ENCODE measurements at regions not wholly inside any gene's neighbourhood (a gene's known extent, or its start where the extent isn't known, plus 50 kb on each side); places are given as distances from the start of the nearest gene placed in this dataset.

DNA sequence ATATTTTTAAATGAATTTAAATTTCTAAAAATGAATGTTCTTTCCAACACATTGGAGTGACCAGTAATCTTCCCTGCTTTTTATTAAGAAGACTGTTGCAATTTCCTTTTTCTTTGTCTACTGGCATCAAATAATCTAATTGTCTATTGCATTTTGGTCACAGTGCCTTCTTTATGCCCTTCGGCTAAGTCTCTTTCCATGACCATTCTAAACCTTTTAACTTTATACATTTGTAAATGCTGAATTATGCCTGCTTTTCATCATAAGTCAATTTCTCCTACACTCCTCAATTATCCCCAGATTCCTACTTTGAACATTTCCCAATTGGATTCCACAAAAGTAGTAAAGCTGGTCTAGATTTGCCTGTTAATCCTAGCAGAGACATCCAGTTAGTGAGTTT, 69.1 kb upstream of the HSF2 start:
- H3K79me2 ChIP-seq (ENCODE audit: control insufficient read depth, low read length): no peaks in the 10 kb centered on the region
- no peaks in the 10 kb centered on the region for H3K9me3 ChIP-seq (ENCODE audit: control insufficient read depth, insufficient read depth, low read length)
- no peak overlapping the region for H3K4me2 ChIP-seq (ENCODE audit: low read length)
- H3K4me1 ChIP-seq (ENCODE audit: control insufficient read depth, low read length): no peaks in the 10 kb centered on the region
- H4K20me1 ChIP-seq (ENCODE audit: control insufficient read depth, insufficient read depth, low read depth, low read length): no peaks in the 10 kb centered on the region
- no peak overlapping the region for H3K27ac ChIP-seq (ENCODE audit: low read depth, low read length)
- H3K27me3 ChIP-seq (ENCODE audit: control insufficient read depth, low read length): no peaks in the 10 kb centered on the region
- no peaks in the 10 kb centered on the region for H3F3A ChIP-seq (ENCODE audit: control insufficient read depth, insufficient read depth)
- H3K9me2 ChIP-seq (replicated peaks; ENCODE audit: control insufficient read depth, low read length): no peaks in the 10 kb centered on the region
- H3K4me3 ChIP-seq (ENCODE audit: low read length): no peak overlapping the region
- no peaks in the 10 kb centered on the region for H3K36me3 ChIP-seq (ENCODE audit: control insufficient read depth, low read length)
- no peak for TF ChIP-seq EZH2phosphoT487 (IDR thresholded peaks at IDR 0.05; ENCODE audit: borderline replicate concordance, low read length)
- TF ChIP-seq, protein P1, sequence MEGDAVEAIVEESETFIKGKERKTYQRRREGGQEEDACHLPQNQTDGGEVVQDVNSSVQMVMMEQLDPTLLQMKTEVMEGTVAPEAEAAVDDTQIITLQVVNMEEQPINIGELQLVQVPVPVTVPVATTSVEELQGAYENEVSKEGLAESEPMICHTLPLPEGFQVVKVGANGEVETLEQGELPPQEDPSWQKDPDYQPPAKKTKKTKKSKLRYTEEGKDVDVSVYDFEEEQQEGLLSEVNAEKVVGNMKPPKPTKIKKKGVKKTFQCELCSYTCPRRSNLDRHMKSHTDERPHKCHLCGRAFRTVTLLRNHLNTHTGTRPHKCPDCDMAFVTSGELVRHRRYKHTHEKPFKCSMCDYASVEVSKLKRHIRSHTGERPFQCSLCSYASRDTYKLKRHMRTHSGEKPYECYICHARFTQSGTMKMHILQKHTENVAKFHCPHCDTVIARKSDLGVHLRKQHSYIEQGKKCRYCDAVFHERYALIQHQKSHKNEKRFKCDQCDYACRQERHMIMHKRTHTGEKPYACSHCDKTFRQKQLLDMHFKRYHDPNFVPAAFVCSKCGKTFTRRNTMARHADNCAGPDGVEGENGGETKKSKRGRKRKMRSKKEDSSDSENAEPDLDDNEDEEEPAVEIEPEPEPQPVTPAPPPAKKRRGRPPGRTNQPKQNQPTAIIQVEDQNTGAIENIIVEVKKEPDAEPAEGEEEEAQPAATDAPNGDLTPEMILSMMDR (IDR thresholded peaks at IDR 0.05; ENCODE audit: low read depth, low read length, poor library complexity, severe bottlenecking): no peak

DNA sequence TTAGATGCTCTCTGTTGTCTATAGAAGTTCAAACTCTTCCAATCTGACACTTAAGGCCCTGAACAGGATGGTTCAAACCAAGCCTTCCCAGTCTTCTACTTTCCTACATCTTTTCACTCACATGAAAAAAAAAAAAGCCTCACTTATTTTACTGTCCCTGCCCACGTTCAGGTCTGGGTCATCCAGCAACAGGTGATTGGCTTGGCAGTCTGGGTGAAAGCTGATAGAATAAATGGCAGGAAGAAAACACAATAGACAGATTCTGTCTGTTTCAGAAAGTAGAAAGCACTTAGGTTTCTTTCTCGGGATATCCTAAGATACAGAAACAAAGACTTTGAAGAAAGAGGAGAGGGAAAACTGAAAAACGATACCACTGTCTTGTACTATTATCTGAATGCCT, 61.8 kb upstream of the HSF2 start:
- TF ChIP-seq, protein P1 (IDR thresholded peaks at IDR 0.05; ENCODE audit: low read depth, low read length, poor library complexity, severe bottlenecking): no peak
- TF ChIP-seq EZH2phosphoT487 (IDR thresholded peaks at IDR 0.05; ENCODE audit: borderline replicate concordance, low read length): no peak
- H3F3A ChIP-seq (ENCODE audit: control insufficient read depth, insufficient read depth): no peaks in the 10 kb centered on the region
- no peaks in the 10 kb centered on the region for H3K9me2 ChIP-seq (replicated peaks; ENCODE audit: control insufficient read depth, low read length)
- H3K4me3 ChIP-seq (ENCODE audit: low read length): no peak overlapping the region
- no peak overlapping the region for H3K4me2 ChIP-seq (ENCODE audit: low read length)
- H3K4me1 ChIP-seq (ENCODE audit: control insufficient read depth, low read length): no peaks in the 10 kb centered on the region
- no peaks in the 10 kb centered on the region for H4K20me1 ChIP-seq (ENCODE audit: control insufficient read depth, insufficient read depth, low read depth, low read length)
- H3K27ac ChIP-seq (ENCODE audit: low read depth, low read length): no peak overlapping the region
- no peaks in the 10 kb centered on the region for H3K36me3 ChIP-seq (ENCODE audit: control insufficient read depth, low read length)
- H3K27me3 ChIP-seq (ENCODE audit: control insufficient read depth, low read length): no peaks in the 10 kb centered on the region
- H3K9me3 ChIP-seq (ENCODE audit: control insufficient read depth, insufficient read depth, low read length): no peaks in the 10 kb centered on the region
- no peaks in the 10 kb centered on the region for H3K79me2 ChIP-seq (ENCODE audit: control insufficient read depth, low read length)

DNA sequence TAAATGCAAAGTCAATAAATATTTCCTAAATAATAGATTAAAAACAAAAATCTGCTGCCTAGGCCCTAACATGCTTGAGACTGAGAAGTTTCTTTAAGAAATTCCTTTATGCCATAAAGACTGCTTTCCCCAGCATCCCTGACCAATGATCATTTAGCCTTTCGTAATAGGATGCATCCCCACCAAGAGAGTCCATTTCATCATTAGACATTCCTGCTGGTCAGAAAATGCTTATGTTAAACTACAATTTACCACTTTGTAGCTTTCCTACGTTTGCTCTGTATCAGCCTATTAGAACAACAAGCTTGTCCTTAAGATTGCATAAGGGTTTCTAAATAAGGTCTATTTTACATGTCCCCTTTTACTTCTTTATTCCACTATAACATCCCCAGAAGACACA, 59.8 kb upstream of the HSF2 start:
- Histone ChIP-seq H4K20me1 (ENCODE audit: control insufficient read depth, insufficient read depth, low read depth, low read length) (no peaks in the 10 kb centered on the region), H3K9me2 (replicated peaks; ENCODE audit: control insufficient read depth, low read length) (no peaks in the 10 kb centered on the region), H3K4me1 (ENCODE audit: control insufficient read depth, low read length) (no peaks in the 10 kb centered on the region), H3K4me2 (ENCODE audit: low read length) (no peak overlapping the region), H3K79me2 (ENCODE audit: control insufficient read depth, low read length) (no peaks in the 10 kb centered on the region), H3K4me3 (ENCODE audit: low read length) (no peak overlapping the region), H3K27me3 (ENCODE audit: control insufficient read depth, low read length) (no peaks in the 10 kb centered on the region), H3K27ac (ENCODE audit: low read depth, low read length) (no peak overlapping the region), H3F3A (ENCODE audit: control insufficient read depth, insufficient read depth) (no peaks in the 10 kb centered on the region), H3K9me3 (ENCODE audit: control insufficient read depth, insufficient read depth, low read length) (no peaks in the 10 kb centered on the region), H3K36me3 (ENCODE audit: control insufficient read depth, low read length) (no peaks in the 10 kb centered on the region)
- TF ChIP-seq EZH2phosphoT487 (IDR thresholded peaks at IDR 0.05; ENCODE audit: borderline replicate concordance, low read length): no peak
- TF ChIP-seq, protein P1 (IDR thresholded peaks at IDR 0.05; ENCODE audit: low read depth, low read length, poor library complexity, severe bottlenecking): no peak

DNA sequence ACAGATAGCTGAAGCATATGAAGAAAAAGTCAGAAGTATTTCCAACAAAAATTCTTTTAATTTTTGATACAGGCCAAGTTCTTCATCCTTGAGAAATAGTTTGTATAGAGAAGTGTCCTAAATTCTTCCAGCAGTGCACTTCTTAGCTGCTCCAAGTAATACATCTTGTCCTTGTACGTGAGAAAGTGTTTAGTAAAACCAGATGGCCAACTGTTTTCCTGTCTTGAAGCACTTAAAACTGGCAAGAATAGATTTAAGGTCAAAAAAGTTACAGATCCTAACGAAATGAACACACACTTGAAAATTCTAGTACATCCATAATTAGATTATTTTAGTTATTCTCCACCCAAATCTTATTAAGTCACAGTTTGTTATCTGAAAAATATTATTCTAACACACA, 52.2 kb upstream of the HSF2 start:
- no peak for TF ChIP-seq EZH2phosphoT487 (IDR thresholded peaks at IDR 0.05; ENCODE audit: borderline replicate concordance, low read length)
- TF ChIP-seq, protein P1 (IDR thresholded peaks at IDR 0.05; ENCODE audit: low read depth, low read length, poor library complexity, severe bottlenecking): no peak
- Histone ChIP-seq H3K27me3 (ENCODE audit: control insufficient read depth, low read length) (no peaks in the 10 kb centered on the region), H3K79me2 (ENCODE audit: control insufficient read depth, low read length) (no peaks in the 10 kb centered on the region), H3K36me3 (ENCODE audit: control insufficient read depth, low read length) (no peaks in the 10 kb centered on the region), H3K4me1 (ENCODE audit: control insufficient read depth, low read length) (no peaks in the 10 kb centered on the region), H3K27ac (ENCODE audit: low read depth, low read length) (no peak overlapping the region), H3F3A (ENCODE audit: control insufficient read depth, insufficient read depth) (no peaks in the 10 kb centered on the region), H3K9me2 (replicated peaks; ENCODE audit: control insufficient read depth, low read length) (no peaks in the 10 kb centered on the region), H3K4me3 (ENCODE audit: low read length) (no peak overlapping the region), H3K9me3 (ENCODE audit: control insufficient read depth, insufficient read depth, low read length) (no peaks in the 10 kb centered on the region), H4K20me1 (ENCODE audit: control insufficient read depth, insufficient read depth, low read depth, low read length) (no peaks in the 10 kb centered on the region), H3K4me2 (ENCODE audit: low read length) (no peak overlapping the region)

All from DOHH2 (cell line).